ENCODE measurements at regions not wholly inside any gene's neighbourhood (a gene's known extent, or its start where the extent isn't known, plus 50 kb on each side); places are given as distances from the start of the nearest gene placed in this dataset.

- no peak for DNase-seq
Measured at GRCh38 chr5:174236070-174236469, 190.6 kb downstream of the NSG2 start.

DNA sequence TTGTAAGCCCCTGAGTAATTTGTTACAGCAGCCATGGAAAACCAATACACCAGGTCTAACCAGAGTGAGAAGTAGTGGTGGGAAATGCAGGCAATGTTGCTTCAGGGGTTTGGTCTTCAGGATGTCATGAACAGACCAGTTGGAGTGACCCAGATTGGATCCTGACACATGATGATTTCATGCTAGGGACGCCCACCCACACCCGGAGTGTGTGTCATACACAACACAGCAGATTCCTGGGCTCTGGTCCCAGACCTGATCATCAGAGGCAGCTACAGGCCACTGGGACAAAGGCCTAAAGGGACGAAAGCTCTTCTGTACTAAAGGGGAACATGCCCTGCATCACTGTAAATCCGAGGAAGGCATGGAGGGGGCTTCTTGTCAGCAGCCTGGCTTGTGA, 194.2 kb downstream of the NSG2 start:
- DNase-seq = no peak

DNA sequence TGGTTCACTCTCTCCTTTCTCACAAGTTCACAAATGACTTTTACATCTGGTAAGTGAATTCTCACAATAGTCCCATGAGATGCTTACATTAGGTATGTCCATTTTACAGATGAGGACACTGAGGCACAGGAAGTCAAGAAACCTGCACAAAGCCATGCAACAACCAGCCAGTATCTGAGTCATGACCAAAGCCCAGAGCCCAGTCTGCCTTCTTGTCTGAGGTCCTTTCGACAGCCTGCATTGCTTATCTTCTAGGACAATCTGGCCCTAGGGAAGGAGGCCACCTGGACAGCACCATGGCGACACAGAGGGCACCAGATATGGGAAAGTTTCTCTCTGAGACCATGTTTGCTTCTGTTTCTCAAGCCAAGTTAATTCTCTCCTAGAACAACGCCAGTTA, 197.1 kb downstream of the NSG2 start:
- DNase-seq = no peak

GRCh38 chr5:174243904-174244303, 198.4 kb downstream of the NSG2 start:
- no peak for DNase-seq

GRCh38 chr5:174245516-174246075, 200.1 kb downstream of the NSG2 start:
- DNase-seq = no peak

DNA sequence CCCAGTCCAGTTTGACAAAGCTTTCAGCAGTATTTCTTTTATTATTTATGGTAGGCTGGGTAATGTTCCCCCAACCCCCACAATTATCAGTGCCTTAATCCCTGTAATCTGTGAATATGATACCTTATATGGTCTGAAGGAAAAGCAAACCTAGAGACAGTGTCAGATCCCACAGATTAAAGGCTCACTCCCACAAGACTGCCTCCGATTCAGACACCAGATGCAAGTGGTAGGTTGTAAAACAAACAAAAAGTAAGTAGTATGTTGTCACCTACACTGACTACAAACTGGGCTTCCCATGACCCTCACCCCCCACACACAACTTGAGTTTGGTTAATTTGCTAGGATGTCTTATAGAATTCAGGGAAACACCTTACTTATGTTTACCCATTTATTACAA, 201.2 kb downstream of the NSG2 start:
- no peak for DNase-seq

DNA sequence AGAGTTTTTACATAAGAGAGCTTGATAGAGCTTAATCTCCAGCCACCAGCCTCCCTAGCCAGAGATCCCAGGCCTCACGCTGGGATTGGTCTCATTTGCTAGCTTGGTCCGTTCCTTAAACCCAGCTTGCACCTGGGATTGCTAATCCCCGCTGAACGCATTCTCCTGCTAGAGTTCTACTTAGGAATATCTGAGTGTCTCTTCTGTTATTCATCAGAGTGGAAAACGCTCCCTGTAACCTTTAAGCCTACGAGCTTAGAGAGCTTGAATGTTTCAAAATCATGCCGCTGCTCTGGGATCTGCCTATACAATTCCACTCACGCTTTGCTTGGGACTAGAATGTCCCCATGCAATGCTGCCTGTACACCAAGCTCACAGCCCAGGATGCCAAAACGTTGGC, 201.8 kb downstream of the NSG2 start:
- no peak for DNase-seq

GRCh38 chr5:174251305-174252000, 205.9 kb downstream of the NSG2 start:
- no peak for DNase-seq

GRCh38 chr5:174252121-174252520, 206.6 kb downstream of the NSG2 start:
- no peak for DNase-seq

GRCh38 chr5:174259696-174260420, 214.4 kb downstream of the NSG2 start:
- DNase-seq = no peak

- no peak for DNase-seq
Measured at GRCh38 chr5:174271316-174271715, 225.8 kb downstream of the NSG2 start.

DNA sequence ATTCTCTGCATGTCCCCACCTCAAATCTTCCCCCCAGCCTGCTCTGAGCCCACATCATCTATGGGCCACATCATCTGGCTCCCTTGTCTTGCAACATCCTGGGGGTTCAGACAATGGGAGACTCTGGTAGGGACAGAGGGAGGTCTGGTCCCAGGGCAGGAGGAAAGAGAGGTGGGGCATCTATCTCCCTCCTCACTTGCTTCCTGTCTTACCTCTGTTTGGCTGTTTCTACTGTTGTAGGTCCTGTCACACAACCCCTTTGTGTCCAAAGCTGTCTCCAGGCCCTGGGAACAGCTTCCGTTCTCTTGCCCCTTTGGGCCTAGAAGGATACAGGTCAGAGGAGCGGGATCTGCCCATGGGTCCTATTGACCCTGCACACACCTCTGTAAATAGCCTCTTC, 227.2 kb downstream of the NSG2 start:
- DNase-seq = no peak

GRCh38 chr5:174273325-174273724, 227.8 kb downstream of the NSG2 start:
- no peak for DNase-seq

DNA sequence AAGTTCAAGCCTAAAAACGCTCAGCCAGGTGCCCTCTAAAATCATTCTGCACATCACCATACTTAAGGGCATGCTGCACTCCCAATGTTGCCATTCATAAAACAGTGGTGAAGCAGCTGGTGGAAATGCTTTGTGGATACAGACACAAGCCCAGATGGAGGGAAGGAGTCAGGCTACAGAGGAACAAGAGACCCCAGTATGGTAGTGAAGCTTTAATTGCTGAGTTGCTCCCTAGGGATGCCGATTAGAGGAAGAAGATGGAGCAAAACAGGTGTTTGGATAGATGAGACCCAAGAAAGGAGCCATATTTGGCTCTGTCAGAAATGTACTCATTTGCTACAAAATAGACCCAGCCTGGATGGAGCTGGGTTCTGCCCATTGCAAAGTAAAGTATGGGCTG, 230.5 kb downstream of the NSG2 start:
- no peak for DNase-seq

DNA sequence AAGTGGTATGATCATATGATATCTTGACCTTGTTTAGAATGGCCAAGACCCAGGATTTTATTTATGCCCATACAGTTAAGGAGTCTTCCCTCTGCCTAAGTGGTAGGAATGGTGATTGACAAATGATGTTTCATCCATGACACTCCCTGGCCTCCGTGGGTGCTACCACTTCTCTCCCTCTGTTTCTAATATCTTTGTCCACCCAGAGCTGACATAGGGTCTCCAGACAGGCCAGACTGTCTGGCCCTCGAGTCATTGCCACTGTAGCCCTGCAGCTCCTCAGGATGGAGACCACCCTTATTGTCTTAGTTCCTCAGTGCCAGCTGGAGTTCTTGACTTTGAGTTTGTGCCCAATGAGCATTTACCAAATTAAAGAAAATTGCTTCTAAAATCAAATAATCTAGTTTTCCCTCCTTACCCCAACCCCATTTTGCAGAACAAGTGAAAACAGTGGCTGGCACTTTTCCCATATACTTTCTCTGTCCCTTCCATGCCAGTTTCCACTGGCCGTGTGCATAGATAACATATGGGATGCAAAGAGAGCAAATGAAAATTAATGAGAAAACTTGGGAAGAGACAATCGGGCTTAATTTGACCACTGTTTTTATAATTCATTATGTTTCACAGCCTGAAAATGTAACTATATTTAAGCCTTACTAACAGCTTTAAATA, 235.7 kb downstream of the NSG2 start:
- no peak for DNase-seq

- no peak for DNase-seq
Measured at GRCh38 chr5:174281855-174282254, 236.3 kb downstream of the NSG2 start.

- DNase-seq = no peak
Measured at GRCh38 chr5:174282391-174282790, 236.9 kb downstream of the NSG2 start.

- DNase-seq = no peak
Measured at GRCh38 chr5:174283211-174284005, 237.9 kb downstream of the NSG2 start.

- no peak for DNase-seq
Measured at GRCh38 chr5:174284873-174285272, 239.4 kb downstream of the NSG2 start.

GRCh38 chr5:174287761-174288160, 242.3 kb downstream of the NSG2 start:
- no peak for DNase-seq

GRCh38 chr5:174288439-174288838, 242.9 kb downstream of the NSG2 start:
- no peak for DNase-seq

- no peak for DNase-seq
Measured at GRCh38 chr5:174291162-174291561, 245.7 kb downstream of the NSG2 start.

DNA sequence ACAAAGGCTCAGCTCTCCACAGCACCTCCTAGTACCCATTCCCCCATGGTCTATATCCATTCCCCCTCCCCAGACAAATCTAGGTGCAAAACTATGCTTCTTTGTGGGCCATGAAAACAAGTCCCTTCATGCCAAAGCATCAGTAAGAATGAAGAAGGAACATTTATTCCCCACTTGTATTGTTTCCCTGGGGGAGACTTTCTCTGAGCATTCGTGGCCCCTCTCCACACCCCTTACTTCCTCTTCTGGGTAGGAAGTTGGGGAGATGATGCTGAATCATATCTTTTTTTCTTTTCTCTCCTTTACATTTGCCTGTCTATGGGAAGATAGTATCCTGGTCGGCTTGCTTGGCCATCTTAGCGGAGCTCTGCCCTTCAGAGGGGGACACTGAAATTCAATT, 246.8 kb downstream of the NSG2 start:
- DNase-seq = no peak

Data from NCI-H226 (cell line).